H1 (cell line): ENCODE measurements at regions not wholly inside any gene's neighbourhood (a gene's known extent, or its start where the extent isn't known, plus 50 kb on each side); places are given as distances from the start of the nearest gene placed in this dataset.
A peak's percentile ranks its signal among the peaks of the same experiment; 100 is the strongest.

Experiments used
- CTCF ChIA-PET: fragments of 300-600 bp; sonication (Branson Sonifier 250); formaldehyde crosslinking; loops from one replicate; lab custom pipeline; 2021; ENCODE audit not compliant: partially characterized antibody; lab: Charles Lee
- POLR2A ChIA-PET: fragments of 300-600 bp; sonication (Branson Sonifier 250); formaldehyde crosslinking; loops from one replicate; lab custom pipeline; 2021; ENCODE audit warnings: inconsistent platforms; ENCODE audit not compliant: partially characterized antibody; lab: Charles Lee
- DNase-seq, 2 experiments: peaks; one replicate each; pipeline versions ENCODE4 v3.0.0 to v3.0.0-alpha.2; 2010 to 2022; ENCODE audit warnings: low spot score in 2 of 2, low read depth in 1 of 2, mixed read lengths in 1 of 2
- FAIRE-seq: peaks from 2 replicates; lab custom pipeline; 2011; peaks lifted over from hg19 to GRCh38; lab: Jason Lieb, UNC
- H2AFZ ChIP-seq: 2 replicates; pipeline ENCODE4 v1.8.1; 2012; ENCODE audit warnings: low read length, inconsistent platforms
- H2AK5ac ChIP-seq: 2 replicates; pipeline ENCODE4 v1.6.1; 2013; ENCODE audit warnings: low read depth, low read length
- H2BK120ac ChIP-seq: replicated peaks from 2 replicates; pipeline ENCODE3; 2013; ENCODE audit warnings: low read depth, low read length, inconsistent platforms
- H2BK12ac ChIP-seq: 2 replicates; pipeline ENCODE4 v1.6.1; 2013; ENCODE audit warnings: low read depth, low read length
- H2BK15ac ChIP-seq: 2 replicates; pipeline ENCODE4 v1.6.1; 2013; ENCODE audit warnings: low read length
- H2BK20ac ChIP-seq: 2 replicates; pipeline ENCODE4 v1.6.1; 2013; ENCODE audit warnings: low read length
- H2BK5ac ChIP-seq: 2 replicates; pipeline ENCODE4 v1.6.1; 2013; ENCODE audit warnings: low read depth, low read length
- H3K14ac ChIP-seq: 2 replicates; pipeline ENCODE4 v1.6.1; 2013; ENCODE audit warnings: inconsistent platforms; ENCODE audit not compliant: insufficient read length
- H3K18ac ChIP-seq: 2 replicates; pipeline ENCODE4 v1.6.1; 2013; ENCODE audit warnings: low read length; ENCODE audit errors: extremely low read depth
- H3K23ac ChIP-seq: 2 replicates; pipeline ENCODE4 v1.6.1; 2013; ENCODE audit warnings: inconsistent platforms; ENCODE audit not compliant: insufficient read length
- H3K23me2 ChIP-seq: 2 replicates; pipeline ENCODE4 v1.6.1; 2013; ENCODE audit warnings: low read depth, low read length
- H3K27ac ChIP-seq: 2 replicates; pipeline ENCODE4 v1.6.1; 2011; ENCODE audit warnings: low read depth, low read length, inconsistent platforms
- H3K27me3 ChIP-seq, 4 experiments: replicated peaks in 1 of 4; 1 replicate in 1 of 4; 2 replicates in 3 of 4; pipeline versions ENCODE4 v1.6.1 to v1.8.1; 2011 to 2013; ENCODE audit warnings: low read length in 3 of 4, mild to moderate bottlenecking in 3 of 4, inconsistent platforms in 2 of 4, mixed read lengths in 2 of 4, moderate library complexity in 1 of 4; ENCODE audit not compliant: control insufficient read depth in 3 of 4, insufficient read depth in 3 of 4; ENCODE audit errors: extremely low read depth in 1 of 4
- H3K36me3 ChIP-seq, 4 experiments: 2 replicates each; pipeline versions ENCODE4 v1.6.1 to v1.8.1; 2011 to 2013; ENCODE audit warnings: mild to moderate bottlenecking in 4 of 4, low read length in 3 of 4, moderate library complexity in 2 of 4, control low read depth in 1 of 4, inconsistent platforms in 1 of 4; ENCODE audit not compliant: insufficient read depth in 4 of 4, control insufficient read depth in 2 of 4
- H3K4ac ChIP-seq: replicated peaks from 2 replicates; pipeline ENCODE3; 2013; ENCODE audit warnings: low read length, low read depth, mixed read lengths, inconsistent platforms; ENCODE audit not compliant: insufficient read length
- H3K4me1 ChIP-seq, 4 experiments: replicated peaks in 1 of 4; 1 replicate in 1 of 4; 2 replicates in 3 of 4; pipeline versions ENCODE4 v1.6.1 to v1.8.1; 2011 to 2013; ENCODE audit warnings: low read length in 3 of 4, inconsistent platforms in 2 of 4, mixed read lengths in 1 of 4; ENCODE audit not compliant: insufficient read depth in 4 of 4, control insufficient read depth in 3 of 4
- H3K4me2 ChIP-seq, 2 experiments: 2 replicates each; pipeline versions ENCODE4 v1.6.1 to v1.8.1; 2011 to 2013; ENCODE audit warnings: low read depth in 2 of 2, low read length in 2 of 2, control low read depth in 1 of 2, inconsistent platforms in 1 of 2, mild to moderate bottlenecking in 1 of 2; ENCODE audit not compliant: insufficient read depth in 1 of 2
- H3K4me3 ChIP-seq, 4 experiments: fragments of 200-600, 300-600 bp in 1 of 4; sonication (generic), shearing (Covaris generic), sonication (Bioruptor Twin) in 1 of 4; 2 replicates each; pipeline versions ENCODE4 v1.5.1 to v1.8.1; 2011 to 2016; ENCODE audit warnings: low read length in 4 of 4, low read depth in 3 of 4, control low read depth in 2 of 4, inconsistent platforms in 2 of 4, mild to moderate bottlenecking in 2 of 4, mixed read lengths in 1 of 4, moderate library complexity in 1 of 4; ENCODE audit not compliant: insufficient read depth in 2 of 4; ENCODE audit errors: extremely low read depth in 1 of 4
- H3K56ac ChIP-seq: replicated peaks from 2 replicates; pipeline ENCODE3; 2013; ENCODE audit warnings: low read depth, mild to moderate bottlenecking, mixed read lengths, low read length, inconsistent platforms; ENCODE audit not compliant: insufficient read length
- H3K79me1 ChIP-seq: 2 replicates; pipeline ENCODE4 v1.6.1; 2013; ENCODE audit warnings: low read depth, low read length, control low read depth
- H3K79me2 ChIP-seq, 2 experiments: 2 replicates each; pipeline versions ENCODE4 v1.6.1 to v1.8.1; 2012 to 2013; ENCODE audit warnings: low read length in 2 of 2, mild to moderate bottlenecking in 2 of 2, inconsistent platforms in 1 of 2; ENCODE audit not compliant: insufficient read depth in 2 of 2, control insufficient read depth in 1 of 2
- H3K9ac ChIP-seq, 4 experiments: replicated peaks in 1 of 4; 1 replicate in 1 of 4; 2 replicates in 3 of 4; pipeline versions ENCODE4 v1.6.1 to v1.8.1; 2011 to 2013; ENCODE audit warnings: low read depth in 3 of 4, low read length in 3 of 4, control low read depth in 2 of 4, mild to moderate bottlenecking in 2 of 4, moderate library complexity in 2 of 4, inconsistent platforms in 1 of 4; ENCODE audit errors: extremely low read depth in 1 of 4
- H3K9me3 ChIP-seq, 2 experiments: 2 replicates each; pipeline versions ENCODE4 v1.6.1 to v1.8.1; 2012 to 2013; ENCODE audit warnings: mild to moderate bottlenecking in 2 of 2, moderate library complexity in 2 of 2, control low read depth in 1 of 2, inconsistent platforms in 1 of 2, low read depth in 1 of 2, low read length in 1 of 2, mixed read lengths in 1 of 2; ENCODE audit not compliant: insufficient read depth in 2 of 2
- H4K20me1 ChIP-seq, 2 experiments: replicated peaks in 1 of 2; 2 replicates each; pipeline versions ENCODE3 to v1.8.1; 2011 to 2013; ENCODE audit warnings: inconsistent platforms in 2 of 2, low read length in 2 of 2, mild to moderate bottlenecking in 1 of 2; ENCODE audit not compliant: insufficient read depth in 2 of 2, control insufficient read depth in 1 of 2
- H4K5ac ChIP-seq: 2 replicates; pipeline ENCODE4 v1.6.1; 2013; ENCODE audit warnings: low read length, low read depth, mixed read lengths, inconsistent platforms; ENCODE audit not compliant: insufficient read length
- H4K8ac ChIP-seq: 2 replicates; pipeline ENCODE4 v1.8.0; 2013; ENCODE audit warnings: mild to moderate bottlenecking, moderate library complexity, low read length, inconsistent platforms; ENCODE audit not compliant: insufficient read depth; ENCODE audit errors: extremely low read depth
- H4K91ac ChIP-seq: replicated peaks from 2 replicates; pipeline ENCODE3; 2013; ENCODE audit warnings: low read length, mixed read lengths, inconsistent platforms; ENCODE audit not compliant: insufficient read length
- RAD21 ChIP-seq, 2 experiments: IDR thresholded peaks in 1 of 2; conservative IDR thresholded peaks in 1 of 2; 2 replicates each; pipeline ENCODE4 v1.6.1; 2011; ENCODE audit warnings: low read depth in 2 of 2, low read length in 2 of 2, improper control_type of control experiment in 1 of 2, inconsistent platforms in 1 of 2, mild to moderate bottlenecking in 1 of 2, moderate library complexity in 1 of 2
- WGBS, 2 experiments: shearing (Covaris generic) in 1 of 2; methylation state at CpG; one replicate each; pipeline versions ENCODE4 v1.1.6 to v1.1.7; 2013 to 2015; ENCODE audit warnings: low lambda C conversion rate in 2 of 2, mixed read lengths in 2 of 2, inconsistent platforms in 1 of 2, low coverage in 1 of 2, missing lambda C conversion rate in 1 of 2; ENCODE audit not compliant: insufficient replicate concordance in 2 of 2, insufficient coverage in 1 of 2, insufficient read length in 1 of 2; ENCODE audit errors: extremely low coverage in 1 of 2, missing lambda C conversion rate in 1 of 2; 5-methylcytosine and 5-hydroxymethylcytosine counted together
- TF ChIP-seq, protein P1 (sequence below): IDR thresholded peaks from 2 replicates; pipeline ENCODE4 v1.6.1; 2011; ENCODE audit warnings: low read length, improper control_type of control experiment
- TF ChIP-seq, protein P2 (sequence below), 3 experiments: IDR thresholded peaks; 1 replicate in 2 of 3; 2 replicates in 1 of 3; pipeline versions ENCODE4 v1.5.1 to v1.6.1; 2011; ENCODE audit warnings: low read length in 3 of 3, mild to moderate bottlenecking in 3 of 3, inconsistent platforms in 2 of 3, low read depth in 1 of 3, moderate library complexity in 1 of 3; ENCODE audit not compliant: insufficient read depth in 1 of 3; ENCODE audit errors: control extremely low read depth in 1 of 3

DNA sequence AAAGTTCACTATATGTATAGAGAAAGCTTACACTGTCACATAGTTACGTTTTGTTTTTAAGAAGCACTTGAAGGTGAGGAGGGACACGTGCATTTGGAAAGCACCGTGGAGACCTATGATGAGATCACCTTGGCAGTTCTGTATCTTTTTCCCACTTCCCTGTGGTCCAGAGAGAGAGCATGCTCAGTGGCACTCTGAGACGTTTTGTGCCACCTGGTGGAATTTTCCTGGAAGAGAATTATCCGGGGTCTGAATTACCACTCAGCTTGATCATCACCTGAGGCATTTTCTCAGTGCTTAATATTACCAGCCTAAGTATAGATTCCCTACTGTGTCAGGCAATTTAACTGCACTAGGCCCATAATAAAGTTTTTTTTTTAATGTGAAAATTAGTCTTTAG is 469.4 kb upstream of the SMIM21 start:
- TF ChIP-seq, protein P1, sequence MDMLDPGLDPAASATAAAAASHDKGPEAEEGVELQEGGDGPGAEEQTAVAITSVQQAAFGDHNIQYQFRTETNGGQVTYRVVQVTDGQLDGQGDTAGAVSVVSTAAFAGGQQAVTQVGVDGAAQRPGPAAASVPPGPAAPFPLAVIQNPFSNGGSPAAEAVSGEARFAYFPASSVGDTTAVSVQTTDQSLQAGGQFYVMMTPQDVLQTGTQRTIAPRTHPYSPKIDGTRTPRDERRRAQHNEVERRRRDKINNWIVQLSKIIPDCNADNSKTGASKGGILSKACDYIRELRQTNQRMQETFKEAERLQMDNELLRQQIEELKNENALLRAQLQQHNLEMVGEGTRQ = no peak
- TF ChIP-seq RAD21 (IDR thresholded peaks at IDR 0.05 in 1 of 2, conservative IDR thresholded peaks at IDR 0.05 in 1 of 2; ENCODE audit: low read depth in 2 of 2, low read length in 2 of 2) = peak; percentile 45 to 57
- TF ChIP-seq, protein P2, sequence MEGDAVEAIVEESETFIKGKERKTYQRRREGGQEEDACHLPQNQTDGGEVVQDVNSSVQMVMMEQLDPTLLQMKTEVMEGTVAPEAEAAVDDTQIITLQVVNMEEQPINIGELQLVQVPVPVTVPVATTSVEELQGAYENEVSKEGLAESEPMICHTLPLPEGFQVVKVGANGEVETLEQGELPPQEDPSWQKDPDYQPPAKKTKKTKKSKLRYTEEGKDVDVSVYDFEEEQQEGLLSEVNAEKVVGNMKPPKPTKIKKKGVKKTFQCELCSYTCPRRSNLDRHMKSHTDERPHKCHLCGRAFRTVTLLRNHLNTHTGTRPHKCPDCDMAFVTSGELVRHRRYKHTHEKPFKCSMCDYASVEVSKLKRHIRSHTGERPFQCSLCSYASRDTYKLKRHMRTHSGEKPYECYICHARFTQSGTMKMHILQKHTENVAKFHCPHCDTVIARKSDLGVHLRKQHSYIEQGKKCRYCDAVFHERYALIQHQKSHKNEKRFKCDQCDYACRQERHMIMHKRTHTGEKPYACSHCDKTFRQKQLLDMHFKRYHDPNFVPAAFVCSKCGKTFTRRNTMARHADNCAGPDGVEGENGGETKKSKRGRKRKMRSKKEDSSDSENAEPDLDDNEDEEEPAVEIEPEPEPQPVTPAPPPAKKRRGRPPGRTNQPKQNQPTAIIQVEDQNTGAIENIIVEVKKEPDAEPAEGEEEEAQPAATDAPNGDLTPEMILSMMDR (IDR thresholded peaks at IDR 0.05; ENCODE audit: control extremely low read depth in 1 of 3, insufficient read depth in 1 of 3, low read depth in 1 of 3, low read length in 3 of 3) = peak in 1 of 3 experiments; percentile 31; a peak in 2 of 4 replicates
- Histone ChIP-seq H4K91ac (no peak overlapping the region), H2AK5ac (no peak overlapping the region), H2BK15ac (no peak overlapping the region), H3K4ac (no peak overlapping the region), H3K4me1 (peaks cover 0 to 3% (median 0%) of the 10 kb centered on the region in 4 experiments; a peak in 1 of 7 replicates), H4K20me1 (no peaks in the 10 kb centered on the region), H2BK5ac (no peak overlapping the region), H4K5ac (no peak overlapping the region), H3K4me3 (no peak overlapping the region), H3K9me3 (no peaks in the 10 kb centered on the region), H3K18ac (no peak overlapping the region), H3K79me1 (no peaks in the 10 kb centered on the region), H3K36me3 (no peaks in the 10 kb centered on the region), H2AFZ (no peak overlapping the region), H3K14ac (no peak overlapping the region), H3K27ac (no peak overlapping the region), H2BK20ac (no peak overlapping the region), H3K56ac (no peak overlapping the region), H3K27me3 (no peaks in the 10 kb centered on the region), H4K8ac (no peak overlapping the region), H3K9ac (no peak overlapping the region), H3K23ac (no peak overlapping the region), H2BK120ac (no peak overlapping the region), H3K23me2 (no peaks in the 10 kb centered on the region), H3K4me2 (no peak overlapping the region), H2BK12ac (no peak overlapping the region), H3K79me2 (no peaks in the 10 kb centered on the region)
- FAIRE-seq (no peak), DNase-seq (no peak)
- WGBS, 2 experiments = 59% methylated on average over 5 of the region's 5 CpGs; no CpG with 5 or more reads in 1 of the 2 experiments
- CTCF ChIA-PET = interaction anchor here (0.6 to 1.8 kb wide), 7 partner anchors 10 to 607 kb away, joined by 3 to 9 read pairs (median 4); no protein-coding TSS in a partner anchor
- POLR2A ChIA-PET = no interaction called here
